SK-N-MC (cell line): ENCODE measurements at regions not wholly inside any gene's neighbourhood (a gene's known extent, or its start where the extent isn't known, plus 50 kb on each side); places are given as distances from the start of the nearest gene placed in this dataset.

Source experiments
- EZH2 ChIP-seq: fragments of 200-600 bp; sonication (generic); IDR thresholded peaks from one replicate; pipeline ENCODE4 v1.6.1; 2017; ENCODE audit warnings: antibody characterized with exemption
- FOXP2 ChIP-seq: optimal IDR thresholded peaks from 2 replicates; pipeline ENCODE3; 2011; ENCODE audit warnings: mild to moderate bottlenecking, moderate library complexity; ENCODE audit not compliant: insufficient read depth; ENCODE audit errors: extremely low read length, control extremely low read depth

DNA sequence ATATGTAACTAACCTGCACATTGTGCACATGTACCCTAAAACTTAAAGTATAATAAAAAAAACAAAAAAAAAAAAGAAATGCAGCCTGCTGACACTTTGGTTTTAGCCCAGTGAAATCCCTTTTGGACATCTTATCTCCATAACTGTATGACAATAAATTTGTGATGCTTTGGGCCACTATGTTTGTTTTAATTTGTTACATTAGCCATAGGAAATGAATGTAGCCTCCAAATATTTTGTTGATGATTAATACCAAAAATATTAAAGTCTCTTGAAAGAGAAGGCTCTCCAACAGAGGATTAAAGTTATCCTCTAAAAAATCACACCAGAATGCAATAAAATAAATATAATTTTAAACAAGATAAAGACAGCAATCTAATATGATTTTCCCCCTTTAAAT is 852.7 kb upstream of the SLIT2 start:
- TF ChIP-seq EZH2 = no peak
- no peak for TF ChIP-seq FOXP2
